ENCODE measurements at regions not wholly inside any gene's neighbourhood (a gene's known extent, or its start where the extent isn't known, plus 50 kb on each side); places are given as distances from the start of the nearest gene placed in this dataset.

GRCh38 chr15:91782221-91782620, 71.3 kb upstream of the SLCO3A1 start:
- TF ChIP-seq CTCF (IDR thresholded peaks at IDR 0.05) (no peak), POLR2A (IDR thresholded peaks at IDR 0.05) (no peak)
